ENCODE measurements at regions not wholly inside any gene's neighbourhood (a gene's known extent, or its start where the extent isn't known, plus 50 kb on each side); places are given as distances from the start of the nearest gene placed in this dataset.
"Not testable (repeated sequence)": the region's sequence is repeated elsewhere in the genome, so short reads cannot be mapped to it uniquely, and the experiment has no call there.

DNA sequence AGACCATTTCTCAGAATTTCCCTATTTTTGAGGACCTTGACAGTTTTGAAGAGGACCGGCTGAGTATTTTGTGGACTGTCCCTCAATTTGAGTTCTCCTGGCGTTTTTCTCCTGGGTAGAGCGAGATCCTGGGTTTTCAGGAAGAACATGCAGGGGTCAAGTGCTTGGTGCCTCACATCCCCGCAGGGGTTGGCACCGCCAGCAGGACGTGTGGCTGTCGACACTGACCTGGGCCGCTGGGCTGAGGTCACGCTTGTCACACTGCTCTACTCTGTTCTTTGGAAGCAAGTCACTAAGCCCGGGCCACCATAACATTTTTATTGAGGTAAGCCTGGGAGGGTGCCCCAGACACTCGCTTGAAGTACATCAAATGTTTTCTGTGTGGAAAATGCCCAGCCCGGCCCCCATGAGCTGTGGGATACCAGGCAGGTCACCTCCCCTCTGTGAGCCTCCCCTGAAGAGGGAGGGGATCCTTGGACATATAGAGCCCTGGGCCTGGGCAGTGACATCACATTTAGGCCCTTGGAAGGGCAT is 112.0 kb downstream of the NPIPB11 start:
- TF ChIP-seq TAF1 (IDR thresholded peaks at IDR 0.05; ENCODE audit: borderline replicate concordance, low read depth, low read length); POLR2A (IDR thresholded peaks at IDR 0.05; ENCODE audit: low read depth, low read length); POLR2AphosphoS5 (IDR thresholded peaks at IDR 0.05; ENCODE audit: low read depth, low read length): not testable (repeated sequence)

Data from GM12892 (cell line).